ENCODE measurements at regions not wholly inside any gene's neighbourhood (a gene's known extent, or its start where the extent isn't known, plus 50 kb on each side); places are given as distances from the start of the nearest gene placed in this dataset.

DNA sequence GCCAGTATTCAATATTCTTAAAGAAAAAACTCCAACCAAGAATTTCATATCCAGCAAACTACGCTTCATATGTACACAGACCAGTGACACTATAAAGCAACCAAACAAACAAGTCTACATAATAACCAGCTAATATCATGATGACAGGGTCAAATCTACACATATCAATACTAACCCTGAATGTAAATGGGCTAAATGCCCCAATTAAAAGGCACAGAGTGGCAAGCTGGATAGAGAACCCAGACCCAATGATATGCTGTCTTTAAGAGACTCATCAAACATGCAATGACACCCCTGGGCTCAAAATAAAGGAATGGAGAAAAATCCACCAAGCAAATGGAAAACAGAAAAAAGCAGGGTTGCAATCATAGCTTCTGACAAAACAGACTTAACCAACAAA, 218.1 kb upstream of the NFE2L3 start:
- no peak for TF ChIP-seq CTCF (IDR thresholded peaks at IDR 0.05)
- intact Hi-C loops (cut with DNase I, micrococcal nuclease): no loop called here
- no peaks in the 10 kb centered on the region for H3K4me1 ChIP-seq (ENCODE audit: low read depth)
- no peak for ATAC-seq
- H3K36me3 ChIP-seq (ENCODE audit: low read depth): no peaks in the 10 kb centered on the region
- peaks cover 11% of the 10 kb centered on the region for H3K9me3 ChIP-seq
- DNase-seq: no peak
- no peak overlapping the region for H3K4me3 ChIP-seq

- no peaks in the 10 kb centered on the region for H3K9me3 ChIP-seq
- no peak for TF ChIP-seq CTCF (IDR thresholded peaks at IDR 0.05)
- DNase-seq: no peak
These were observed 211.7 kb upstream of the NFE2L3 start for GRCh38 chr7:25940086-25940906.

GRCh38 chr7:25944777-25945515, 207.1 kb upstream of the NFE2L3 start:
- no peaks in the 10 kb centered on the region for H3K9me3 ChIP-seq
- DNase-seq: peak; percentile 66 to 73 (median 69)
- no peaks in the 10 kb centered on the region for H3K36me3 ChIP-seq (ENCODE audit: low read depth)
- ATAC-seq: peak; percentile 78
- intact Hi-C loops (cut with DNase I, micrococcal nuclease): loop anchor here in 1 of 2 donors (2.0 kb wide), 1 partner anchor 50 kb away; no protein-coding TSS in a partner anchor
- H3K4me1 ChIP-seq (ENCODE audit: low read depth): peaks cover 35% of the 10 kb centered on the region
- TF ChIP-seq CTCF (IDR thresholded peaks at IDR 0.05): no peak
- no peak overlapping the region for H3K4me3 ChIP-seq

More at GRCh38 chr7:25940086-25940906, 211.7 kb upstream of the NFE2L3 start:
- Histone ChIP-seq H3K4me3 (no peak overlapping the region), H3K4me1 (ENCODE audit: low read depth) (peaks cover 18% of the 10 kb centered on the region), H3K36me3 (ENCODE audit: low read depth) (no peaks in the 10 kb centered on the region)
- ATAC-seq: peak; percentile 64
- intact Hi-C loops (cut with DNase I, micrococcal nuclease): no loop called here

- intact Hi-C loops (cut with DNase I, micrococcal nuclease): loop anchor here in 1 of 2 donors (2.0 kb wide), 1 partner anchor 51 kb away; no protein-coding TSS in a partner anchor
- no peaks in the 10 kb centered on the region for H3K36me3 ChIP-seq (ENCODE audit: low read depth)
- no peak overlapping the region for H3K4me3 ChIP-seq
- no peaks in the 10 kb centered on the region for H3K9me3 ChIP-seq
- H3K4me1 ChIP-seq (ENCODE audit: low read depth): peaks cover 32% of the 10 kb centered on the region
- TF ChIP-seq CTCF (IDR thresholded peaks at IDR 0.05): no peak
- ATAC-seq: no peak
- no peak for DNase-seq
These were observed 206.4 kb upstream of the NFE2L3 start for GRCh38 chr7:25945608-25946007.

GRCh38 chr7:25946181-25946580, 205.8 kb upstream of the NFE2L3 start:
- no peak for DNase-seq

More at GRCh38 chr7:25946181-25946580, 205.8 kb upstream of the NFE2L3 start:
- Histone ChIP-seq H3K36me3 (ENCODE audit: low read depth) (no peaks in the 10 kb centered on the region), H3K4me1 (ENCODE audit: low read depth) (peaks cover 27% of the 10 kb centered on the region), H3K4me3 (no peak overlapping the region), H3K9me3 (no peaks in the 10 kb centered on the region)
- intact Hi-C loops (cut with DNase I, micrococcal nuclease): no loop called here
- no peak for TF ChIP-seq CTCF (IDR thresholded peaks at IDR 0.05)
- no peak for ATAC-seq
